M059J (cell line): ENCODE measurements at regions not wholly inside any gene's neighbourhood (a gene's known extent, or its start where the extent isn't known, plus 50 kb on each side); places are given as distances from the start of the nearest gene placed in this dataset.

Source experiments
- DNase-seq: peaks from one replicate; pipeline ENCODE4 v3.0.0-alpha.2; 2012; ENCODE audit warnings: low read depth

DNA sequence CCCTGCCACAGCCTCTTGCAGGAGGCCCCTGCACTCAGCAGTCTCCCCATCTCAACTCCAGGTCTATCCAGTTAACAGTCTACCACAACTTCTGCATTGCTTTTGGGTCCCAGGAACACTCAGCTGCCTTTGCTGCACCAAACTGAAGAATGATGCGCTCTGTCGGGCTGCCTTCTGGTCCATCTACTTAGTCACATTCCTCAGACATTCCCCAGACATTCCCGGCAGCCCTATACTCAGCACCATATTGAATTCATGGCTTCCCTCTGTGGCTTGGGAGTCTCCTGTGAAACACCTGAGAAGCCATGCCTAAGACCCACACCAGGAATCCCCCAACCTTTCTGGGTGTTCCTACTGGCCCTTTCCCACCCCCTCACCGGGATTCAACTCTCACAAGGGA, 99.6 kb upstream of the COL21A1 start:
- peak; percentile 45 for DNase-seq

DNA sequence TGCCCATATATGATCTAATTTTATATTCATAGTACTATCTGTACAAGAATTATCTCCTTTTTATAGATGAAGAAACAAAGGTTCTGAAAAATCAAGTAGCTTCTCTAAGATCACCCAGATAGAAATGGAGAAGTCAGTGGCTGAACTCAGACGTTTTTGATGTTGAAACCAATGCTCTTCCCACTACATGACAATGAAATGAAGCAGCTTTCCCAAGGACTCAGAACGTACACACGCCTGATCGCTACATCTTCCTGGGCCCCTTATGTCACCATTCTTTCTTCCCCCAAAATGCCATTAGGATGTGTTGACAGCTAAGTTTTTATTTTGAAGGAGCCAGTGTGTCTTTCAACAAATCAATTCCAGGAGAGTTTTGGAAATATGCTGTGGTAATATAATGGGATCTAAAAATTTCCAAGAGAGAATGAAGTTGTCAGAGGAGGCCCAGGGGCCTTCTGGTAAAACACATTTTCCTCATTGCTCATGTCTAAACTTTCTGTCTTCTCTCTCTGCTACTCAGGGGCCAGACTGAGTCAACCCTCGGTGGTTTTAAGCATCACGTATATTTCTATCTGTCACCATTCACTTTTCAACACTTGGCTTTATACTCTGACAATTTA, 98.1 kb upstream of the COL21A1 start:
- no peak for DNase-seq

DNA sequence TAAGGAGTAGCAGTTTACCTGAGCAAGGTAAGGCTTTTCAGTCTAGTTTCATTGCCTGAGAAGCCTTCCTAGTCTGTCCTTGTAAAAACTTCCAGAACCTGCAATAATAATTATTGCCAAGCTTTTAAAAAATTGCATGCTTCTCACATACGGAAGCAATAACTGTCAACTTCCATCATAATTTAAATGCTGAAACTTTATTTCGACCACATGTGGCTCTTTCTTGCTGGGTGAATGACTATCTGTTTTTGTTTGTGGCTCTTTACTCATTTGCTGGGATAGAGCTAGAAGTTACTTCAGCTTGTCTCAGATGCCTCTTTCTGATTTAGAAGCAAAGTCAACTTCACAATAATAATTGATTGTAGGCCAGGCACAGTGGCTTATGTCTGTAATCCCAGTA, 95.9 kb upstream of the COL21A1 start:
- no peak for DNase-seq

DNA sequence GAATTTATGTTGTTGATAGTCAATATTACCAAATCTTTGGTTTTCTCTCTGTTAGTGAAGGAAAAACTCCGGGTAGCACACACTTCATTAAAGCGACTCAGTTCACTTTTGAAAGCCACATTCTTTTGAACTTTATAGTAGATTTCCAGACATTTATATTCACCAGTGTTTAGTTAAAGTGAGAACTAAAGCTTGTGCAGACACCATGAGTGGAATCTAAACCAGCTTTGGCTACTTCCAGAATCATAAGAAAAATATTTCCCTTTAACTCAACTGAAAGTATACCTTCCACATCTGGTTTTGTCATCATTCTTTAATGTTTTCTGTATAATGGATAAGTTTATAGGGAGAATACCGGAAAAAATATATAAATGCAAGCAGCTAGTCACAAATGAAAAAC, 92.1 kb upstream of the COL21A1 start:
- no peak for DNase-seq

DNA sequence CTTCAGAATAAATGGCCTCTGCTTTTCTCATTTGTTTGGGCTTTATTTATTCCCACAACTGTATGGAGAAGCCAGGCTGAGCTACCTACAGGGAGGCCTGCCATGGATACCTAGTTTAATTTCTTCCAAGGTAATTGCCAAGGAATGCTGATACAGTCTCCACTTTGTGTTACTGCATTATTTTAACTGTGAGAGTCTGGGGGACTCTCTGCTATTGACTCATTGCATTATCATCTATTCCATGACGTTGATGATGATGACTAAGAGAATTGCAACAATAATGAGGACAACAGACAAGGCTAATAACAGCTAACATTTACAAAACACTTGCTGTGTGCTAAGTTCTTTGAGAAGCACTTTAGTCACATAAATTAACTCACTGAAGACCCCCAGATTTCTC, 88.3 kb upstream of the COL21A1 start:
- DNase-seq = peak; percentile 99

DNA sequence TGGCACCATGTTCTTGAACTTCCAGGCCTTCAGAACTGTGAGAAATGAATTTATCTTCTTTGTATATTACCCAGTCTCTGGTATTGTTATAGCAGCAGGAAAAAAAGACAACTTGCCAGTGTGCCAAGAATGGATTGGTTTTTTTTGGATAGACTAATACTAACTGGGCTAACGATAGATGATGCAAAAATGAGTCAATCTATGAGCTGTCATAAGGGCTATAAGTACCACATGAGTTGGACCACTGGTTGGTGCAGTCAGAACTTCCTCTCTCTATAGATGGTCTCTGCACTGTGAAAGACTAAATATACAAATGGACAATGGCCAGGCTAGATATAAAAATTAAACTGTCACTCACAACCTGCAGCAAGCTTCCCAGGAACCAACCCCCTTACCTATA, 87.6 kb upstream of the COL21A1 start:
- DNase-seq = peak; percentile 88

DNA sequence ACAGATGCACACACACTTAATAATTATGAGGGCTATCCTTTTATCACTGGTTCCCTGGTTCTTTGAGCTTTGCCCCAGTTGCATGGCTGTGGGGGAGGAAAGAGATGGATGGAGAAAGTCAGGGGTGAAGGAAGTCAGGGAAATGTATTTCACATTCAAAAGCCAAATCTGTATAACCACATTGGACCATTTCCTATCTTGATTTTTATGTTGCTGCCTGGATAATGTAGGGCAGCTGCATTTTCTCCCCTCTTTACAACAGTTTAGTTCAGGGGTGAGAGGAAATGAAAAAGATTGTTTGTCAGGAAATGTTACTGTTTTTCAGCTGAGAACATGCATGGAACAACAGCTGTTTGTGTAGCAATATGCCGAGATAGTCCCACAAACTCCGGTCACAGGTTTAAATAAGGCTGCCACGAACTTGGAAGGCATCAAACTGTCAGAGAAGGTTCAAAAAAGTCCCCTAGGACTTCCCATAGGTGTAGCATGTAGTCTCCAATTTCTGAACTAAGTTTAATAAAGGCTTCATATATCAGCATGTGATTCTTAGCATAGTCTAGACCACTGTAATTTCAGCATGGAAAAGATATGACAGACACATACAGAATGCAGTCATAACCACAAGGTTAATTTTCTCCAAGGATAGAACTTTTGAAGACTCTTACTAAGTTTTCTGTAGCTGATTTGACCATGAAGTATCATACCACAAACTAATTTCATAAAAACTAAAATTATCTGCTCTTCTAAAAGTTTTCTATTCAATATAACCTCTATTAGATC, 82.1 kb upstream of the COL21A1 start:
- peak; percentile 49 for DNase-seq

DNA sequence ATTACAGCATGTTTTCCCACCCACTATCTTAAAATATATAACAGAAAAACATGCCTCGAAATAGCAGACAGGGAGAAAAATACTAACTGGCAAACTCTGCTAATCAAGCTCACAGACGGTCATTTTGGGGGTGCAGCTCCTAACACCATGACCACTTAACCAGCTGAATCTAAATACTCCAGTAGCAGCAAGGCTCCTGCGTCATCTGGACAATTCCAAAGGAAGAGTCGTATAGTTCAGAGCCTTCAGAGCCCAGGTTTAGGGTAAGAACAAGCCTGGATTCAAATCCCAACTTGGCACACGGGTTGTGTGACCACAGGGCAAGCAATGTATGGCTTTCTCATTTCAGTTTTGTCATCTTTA, 81.3 kb upstream of the COL21A1 start:
- no peak for DNase-seq

DNA sequence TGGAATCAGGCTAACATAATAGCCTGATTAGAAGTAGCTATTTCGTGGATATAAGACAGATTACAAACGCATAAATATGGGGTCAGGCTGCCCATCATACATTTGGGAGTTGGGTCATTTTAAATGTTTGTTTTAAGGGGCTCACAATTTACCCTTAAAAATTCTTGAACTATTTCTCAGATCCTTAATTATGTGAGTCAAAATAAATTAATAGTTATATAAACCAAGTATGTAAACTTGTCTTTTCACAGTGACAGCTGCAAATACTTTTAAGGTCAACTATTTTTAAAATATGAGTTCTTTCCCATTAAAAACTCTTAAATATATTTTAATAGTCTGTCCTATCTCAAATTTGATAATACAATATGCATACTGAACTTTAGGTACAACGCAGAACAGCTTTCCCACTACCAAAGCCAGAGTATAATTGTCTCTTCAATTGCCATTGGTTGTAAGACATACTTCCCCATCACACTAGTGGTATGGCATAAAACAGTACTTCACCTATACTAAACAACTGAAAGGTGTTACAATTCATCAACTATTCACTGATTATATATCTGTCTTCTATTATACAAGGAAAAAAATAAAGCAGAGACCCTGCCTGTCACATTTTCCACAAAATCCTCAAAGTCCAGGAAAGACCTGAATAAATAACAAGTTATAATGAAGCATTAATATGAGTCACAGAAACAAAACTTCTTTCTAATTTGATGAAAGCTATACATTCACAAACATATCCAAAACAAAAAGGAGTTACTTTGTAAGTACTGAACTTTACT, 80.8 kb upstream of the COL21A1 start:
- no peak for DNase-seq

DNA sequence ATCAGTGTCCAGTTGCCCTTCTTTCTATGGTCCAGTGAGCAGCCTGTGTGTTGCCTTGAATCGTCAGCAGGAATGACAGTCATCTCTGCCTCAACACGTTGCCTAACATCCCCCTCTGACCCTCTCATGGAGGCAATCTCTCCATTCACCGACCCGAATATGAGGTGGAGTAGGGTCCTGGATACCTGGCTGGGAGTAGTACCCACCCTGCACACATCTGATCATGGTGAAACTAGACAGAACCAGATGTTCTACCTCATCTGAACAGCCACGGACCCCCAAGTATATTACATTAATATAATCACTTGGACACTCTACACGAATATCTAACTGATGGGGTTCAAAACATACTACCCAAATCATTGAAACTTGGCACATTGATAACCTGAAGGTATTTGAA, 77.0 kb upstream of the COL21A1 start:
- no peak for DNase-seq

DNA sequence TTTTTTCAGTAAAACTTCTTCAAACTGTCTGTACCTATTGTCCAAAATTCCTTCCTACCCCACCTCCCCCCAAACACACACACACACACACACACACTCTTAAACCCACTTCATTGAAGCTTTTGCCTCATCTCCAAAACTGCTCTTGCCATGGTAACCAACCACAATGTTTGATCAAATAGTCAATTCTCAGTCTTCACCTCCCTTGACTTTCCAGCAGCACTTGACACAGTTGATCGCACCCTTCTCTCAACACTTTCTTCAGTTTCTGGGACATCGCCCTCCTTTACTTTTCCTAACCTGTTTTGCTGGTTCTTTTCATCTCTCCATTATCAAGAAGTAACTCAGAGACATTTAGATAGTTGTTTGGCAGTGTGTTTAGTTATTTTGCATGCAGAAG, 71.5 kb upstream of the COL21A1 start:
- DNase-seq = no peak

DNA sequence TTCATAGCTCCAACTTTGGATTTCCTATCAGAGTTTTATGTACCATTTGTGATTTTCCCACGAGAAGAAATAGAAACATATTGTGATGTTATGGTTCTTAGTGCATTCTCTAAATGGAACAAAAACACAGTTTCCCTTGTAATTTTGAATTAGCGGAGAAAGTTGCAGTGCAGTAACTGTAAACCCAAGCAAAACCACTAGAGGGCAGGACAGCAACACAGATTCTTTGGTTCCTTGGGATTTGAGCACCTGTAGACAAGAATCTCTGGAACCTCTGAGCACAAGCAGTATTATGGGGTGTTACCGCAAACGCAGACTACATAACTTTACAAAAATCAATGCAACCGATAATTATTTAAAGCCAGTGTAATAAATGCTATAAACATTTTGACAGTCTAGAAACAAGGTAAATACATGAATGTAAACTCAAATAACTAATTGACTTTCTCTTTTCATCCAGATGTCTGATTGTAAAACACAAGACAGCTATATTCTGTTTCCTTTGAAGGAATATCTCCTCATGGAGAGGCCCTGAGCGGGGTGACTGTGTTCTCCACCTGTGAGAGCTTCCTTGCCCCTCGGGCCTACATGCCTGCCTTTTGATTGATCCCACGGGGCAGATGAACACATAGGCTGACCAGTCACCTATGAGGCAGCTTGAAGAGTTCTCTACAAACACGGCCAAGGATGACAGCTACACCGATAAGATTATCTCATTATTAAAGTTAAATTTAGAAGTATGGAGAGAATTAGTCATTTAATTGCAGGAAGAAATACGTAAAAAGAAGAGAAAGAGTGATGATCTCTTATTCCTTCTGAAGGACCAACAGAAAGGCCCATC, 67.5 kb upstream of the COL21A1 start:
- DNase-seq = peak; percentile 63

DNA sequence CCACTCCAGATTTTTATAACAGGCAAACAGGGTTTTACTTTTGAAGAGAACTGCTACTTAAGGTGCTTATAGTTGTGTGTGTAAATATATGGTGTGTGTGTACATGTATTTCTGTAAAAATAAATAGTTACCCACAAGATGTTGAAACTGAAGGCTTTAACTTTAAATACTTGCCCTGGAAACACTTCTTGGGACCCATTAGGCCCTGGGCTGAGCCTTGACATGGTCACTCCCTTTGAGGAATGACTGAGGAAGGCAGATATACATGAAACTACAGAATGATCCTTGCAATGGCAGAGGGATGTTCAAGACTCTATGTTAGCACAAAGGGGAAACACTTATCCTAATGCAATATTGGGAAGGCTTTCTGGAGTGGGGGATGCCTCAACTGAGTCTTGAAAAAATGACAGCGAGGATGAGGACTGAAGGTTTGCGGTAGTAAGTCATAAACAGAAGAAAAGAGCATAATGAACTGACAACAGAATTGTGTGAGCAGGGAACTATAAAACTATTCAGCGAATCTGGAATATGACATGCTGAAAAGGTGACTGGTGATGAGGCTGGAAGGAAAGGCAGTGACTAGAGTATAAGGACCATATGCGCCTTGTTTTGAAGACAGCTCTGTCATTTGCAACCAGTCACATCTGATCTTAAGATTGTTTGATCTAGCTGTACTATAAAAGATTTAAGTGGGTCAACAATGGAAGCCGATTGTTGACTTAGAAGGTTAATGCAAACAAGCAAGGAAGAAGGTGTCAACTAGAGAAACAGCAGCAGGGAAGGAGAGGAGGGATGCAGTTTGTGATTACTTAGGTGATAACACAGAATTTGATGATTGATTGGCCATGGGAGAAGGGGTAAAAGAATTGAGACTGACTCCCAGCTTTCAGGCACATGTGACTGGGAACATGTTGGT, 64.4 kb upstream of the COL21A1 start:
- DNase-seq = no peak

DNA sequence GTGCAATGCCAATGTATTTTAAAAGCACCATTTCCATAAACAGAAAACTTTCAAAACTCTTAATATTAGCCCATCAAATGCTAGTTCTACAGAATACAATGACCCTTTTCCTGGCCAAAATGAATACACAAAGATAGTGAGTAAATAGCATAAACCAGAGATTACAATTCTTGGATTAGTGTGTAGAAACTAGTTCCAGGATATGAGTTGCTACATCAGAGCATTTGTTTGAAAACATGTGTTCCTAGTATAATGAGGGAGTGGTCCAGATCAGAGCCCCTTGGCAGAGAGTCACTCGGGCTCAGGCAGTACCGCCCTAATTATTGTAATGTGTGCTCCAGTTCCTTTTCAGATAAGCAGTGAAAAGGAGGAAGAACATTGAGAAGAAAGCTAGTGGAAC, 63.7 kb upstream of the COL21A1 start:
- no peak for DNase-seq

DNA sequence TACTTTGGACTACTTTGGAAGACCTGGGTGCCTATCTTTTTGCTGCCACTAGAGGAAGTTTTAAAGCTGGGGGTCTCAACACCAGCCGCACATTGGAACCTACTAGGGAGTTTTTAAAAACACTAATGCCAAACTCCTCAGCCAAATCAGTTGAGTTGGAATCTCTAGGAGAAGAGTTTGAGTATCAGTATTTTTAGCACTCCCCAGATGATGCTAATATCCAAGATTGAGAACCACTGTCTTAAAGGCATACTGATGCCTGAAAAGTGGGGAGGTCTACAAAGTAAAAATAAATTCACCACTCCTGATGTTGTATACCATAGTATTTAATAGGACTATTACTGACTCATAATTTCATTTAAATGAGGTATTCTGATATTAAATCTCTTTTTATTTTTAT, 62.9 kb upstream of the COL21A1 start:
- DNase-seq = no peak

DNA sequence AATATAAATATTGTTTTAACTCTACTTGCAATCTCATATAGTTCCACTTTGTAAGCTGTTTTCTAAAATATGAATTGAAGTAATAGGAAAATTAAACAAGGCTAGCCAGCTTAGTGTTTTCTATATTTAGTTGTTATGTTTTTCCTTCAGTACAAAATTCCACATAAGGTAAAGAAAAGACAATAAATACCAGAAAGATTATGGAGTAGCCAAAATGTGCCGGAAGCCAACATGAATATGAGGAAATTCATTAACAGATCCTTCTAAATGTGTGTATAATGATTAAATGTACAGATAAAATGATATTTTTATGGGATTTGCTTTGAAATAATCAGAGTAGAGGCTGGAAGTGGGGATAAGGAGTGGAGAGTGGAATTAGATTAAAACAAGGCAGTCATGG, 52.5 kb upstream of the COL21A1 start:
- DNase-seq = no peak

DNA sequence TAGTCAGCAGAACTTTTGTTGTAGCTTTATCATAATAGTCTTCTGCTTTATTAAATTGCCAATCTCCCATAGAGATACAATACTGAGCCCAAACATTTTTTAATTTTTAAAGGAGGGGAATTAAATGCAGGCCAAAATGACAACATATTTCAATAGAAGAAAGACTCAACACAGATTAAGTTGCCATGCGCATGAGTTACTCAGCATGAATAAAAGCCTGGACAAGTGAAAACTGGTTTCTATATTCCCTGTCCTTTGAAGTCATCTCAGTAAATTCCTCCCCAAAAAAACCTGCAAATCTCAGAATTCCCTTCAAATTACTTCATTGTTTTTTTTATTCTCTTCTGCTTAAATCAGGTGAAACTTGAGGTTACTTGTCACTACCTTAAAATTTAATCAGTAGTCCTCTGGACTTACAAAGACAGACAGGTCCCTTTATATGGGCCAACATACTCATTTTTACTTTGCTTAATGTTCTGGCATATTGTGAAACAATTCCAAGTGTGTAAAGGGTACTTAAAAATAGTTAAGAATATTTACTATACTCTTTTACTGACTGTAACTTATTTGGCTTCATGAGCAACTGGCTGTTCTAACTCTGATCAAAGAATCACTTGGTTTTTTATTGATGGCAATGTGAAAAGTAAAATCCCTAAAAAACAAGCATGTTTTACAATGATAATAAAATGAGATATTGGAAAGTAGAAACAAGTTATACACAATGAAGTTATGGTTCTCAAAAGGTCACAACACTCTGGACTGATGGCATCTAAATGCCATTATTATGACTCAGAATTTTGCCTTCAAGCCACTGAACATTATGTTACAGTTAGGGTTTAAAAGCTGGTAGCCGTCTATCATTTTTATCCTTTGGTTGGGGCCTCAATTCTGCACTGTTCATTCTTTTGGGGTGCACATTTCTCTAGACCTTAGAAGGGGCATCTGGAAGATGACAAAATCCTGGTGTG, 49.9 kb upstream of the COL21A1 start:
- peak; percentile 79 for DNase-seq
